HG02763 (cell line): ENCODE measurements at regions not wholly inside any gene's neighbourhood (a gene's known extent, or its start where the extent isn't known, plus 50 kb on each side); places are given as distances from the start of the nearest gene placed in this dataset.
"Not testable (repeated sequence)": the region's sequence is repeated elsewhere in the genome, so short reads cannot be mapped to it uniquely, and the experiment has no call there.

Experiments
- ATAC-seq: cut with Tn5 transposase; IDR thresholded peaks from one replicate; pipeline ENCODE4 v1.9.1; 2021; ENCODE audit warnings: mild to moderate bottlenecking, moderate library complexity; ENCODE audit not compliant: unreplicated experiment

DNA sequence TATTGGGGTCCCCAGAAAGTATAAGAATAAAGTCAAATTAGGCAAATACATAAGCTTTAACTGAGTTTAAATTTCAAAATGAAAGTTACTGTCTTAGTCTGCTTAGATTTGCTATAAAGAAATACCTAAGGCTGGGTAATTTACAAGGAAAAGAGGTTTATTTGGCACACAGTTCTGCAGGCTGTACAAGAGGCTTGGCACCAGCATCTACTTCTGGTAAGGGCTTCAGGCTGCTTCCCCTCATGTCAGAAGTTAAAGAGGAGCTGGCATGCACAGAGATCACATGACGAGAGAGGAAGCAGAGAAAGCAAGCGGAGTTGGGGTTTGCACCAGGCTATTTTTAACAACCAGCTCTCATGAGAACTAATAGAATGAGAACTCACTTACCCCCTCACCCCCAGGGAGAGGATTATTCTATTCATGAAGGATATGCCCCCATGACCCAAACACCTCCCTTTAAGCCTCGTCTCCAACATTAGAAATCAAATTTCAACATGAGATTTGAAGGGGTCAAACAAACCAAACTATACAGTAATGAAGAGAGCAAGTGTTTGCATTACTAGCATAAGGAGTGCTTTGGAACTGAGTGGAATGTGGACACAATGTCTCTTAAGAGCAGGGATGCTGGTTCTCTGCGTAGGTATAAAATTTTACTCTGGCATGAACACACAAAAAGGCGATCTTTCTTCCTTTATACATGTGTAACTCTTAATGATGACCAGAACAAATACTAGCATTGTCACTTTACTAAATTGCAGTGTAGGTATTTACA lies 292.8 kb upstream of the PMFBP1 start:
- no peak for ATAC-seq

DNA sequence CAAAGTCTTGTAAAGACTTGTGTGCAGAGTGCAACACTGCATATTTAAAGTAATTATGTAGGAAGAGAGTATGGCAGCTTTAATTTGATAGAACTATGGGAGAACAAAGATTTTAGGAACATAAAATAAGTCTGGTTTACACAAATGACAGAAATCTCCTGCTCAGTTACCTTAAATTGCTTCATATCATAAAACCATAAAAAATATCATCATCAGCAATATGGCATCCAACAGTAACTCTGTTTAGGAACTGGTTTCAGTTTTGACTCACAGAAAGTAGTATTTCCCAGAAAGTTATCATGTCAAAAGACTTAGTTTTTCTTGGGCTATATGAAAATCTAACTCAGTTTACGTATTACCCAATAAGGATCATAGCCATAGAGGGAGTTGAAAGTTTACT lies 292.1 kb upstream of the PMFBP1 start:
- ATAC-seq: no peak

DNA sequence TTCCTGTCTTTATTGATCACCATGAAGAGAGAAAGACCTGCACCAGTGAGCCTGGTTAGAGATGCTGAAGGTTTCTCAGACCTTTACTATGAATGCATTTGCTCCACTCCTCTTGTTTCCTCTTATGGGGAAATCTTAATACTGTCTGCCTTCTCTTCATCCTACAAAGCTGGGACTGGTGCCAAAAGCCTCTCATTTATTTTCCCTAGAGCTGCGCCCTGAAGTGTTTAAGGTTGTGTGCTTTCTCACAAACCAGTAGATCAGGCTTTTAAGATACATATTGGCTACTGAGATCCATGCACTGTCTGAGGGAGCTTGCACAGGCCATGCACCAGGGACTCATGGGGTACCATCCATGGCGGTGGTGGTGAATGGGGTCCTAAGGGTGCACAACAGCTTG lies 286.1 kb upstream of the PMFBP1 start:
- no peak for ATAC-seq

DNA sequence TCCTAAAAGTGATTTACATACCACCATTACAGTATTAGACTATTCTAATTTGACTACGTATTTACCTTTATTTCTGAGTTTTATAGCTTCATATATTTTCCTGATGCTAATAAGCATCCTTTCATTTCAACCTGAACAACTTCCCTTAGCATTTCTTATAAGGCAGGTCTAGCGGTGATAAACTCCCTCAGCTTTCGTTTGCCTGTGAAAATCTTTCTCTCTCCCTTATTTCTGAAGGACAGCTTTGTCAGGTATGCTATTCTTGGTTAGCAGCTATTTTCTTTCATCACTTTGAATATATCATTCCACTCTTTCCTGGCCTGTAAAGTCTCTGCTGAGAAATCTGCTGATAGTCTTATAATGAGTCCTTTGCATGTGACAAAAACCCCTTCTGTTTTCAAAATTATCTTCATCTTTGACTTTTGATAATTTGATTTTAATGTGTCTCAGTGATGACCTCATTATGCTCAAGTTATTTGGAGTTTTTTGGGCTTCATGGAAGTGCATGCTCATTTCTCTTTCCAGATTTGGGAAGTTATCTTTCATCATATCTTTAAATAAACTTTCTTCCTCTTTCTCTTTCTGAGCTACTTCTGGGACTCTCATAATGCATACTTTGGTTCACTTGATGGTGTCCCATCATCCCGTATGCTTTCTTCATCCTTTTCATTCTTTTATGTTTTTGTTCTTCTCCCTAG lies 285.4 kb upstream of the PMFBP1 start:
- ATAC-seq: no peak

DNA sequence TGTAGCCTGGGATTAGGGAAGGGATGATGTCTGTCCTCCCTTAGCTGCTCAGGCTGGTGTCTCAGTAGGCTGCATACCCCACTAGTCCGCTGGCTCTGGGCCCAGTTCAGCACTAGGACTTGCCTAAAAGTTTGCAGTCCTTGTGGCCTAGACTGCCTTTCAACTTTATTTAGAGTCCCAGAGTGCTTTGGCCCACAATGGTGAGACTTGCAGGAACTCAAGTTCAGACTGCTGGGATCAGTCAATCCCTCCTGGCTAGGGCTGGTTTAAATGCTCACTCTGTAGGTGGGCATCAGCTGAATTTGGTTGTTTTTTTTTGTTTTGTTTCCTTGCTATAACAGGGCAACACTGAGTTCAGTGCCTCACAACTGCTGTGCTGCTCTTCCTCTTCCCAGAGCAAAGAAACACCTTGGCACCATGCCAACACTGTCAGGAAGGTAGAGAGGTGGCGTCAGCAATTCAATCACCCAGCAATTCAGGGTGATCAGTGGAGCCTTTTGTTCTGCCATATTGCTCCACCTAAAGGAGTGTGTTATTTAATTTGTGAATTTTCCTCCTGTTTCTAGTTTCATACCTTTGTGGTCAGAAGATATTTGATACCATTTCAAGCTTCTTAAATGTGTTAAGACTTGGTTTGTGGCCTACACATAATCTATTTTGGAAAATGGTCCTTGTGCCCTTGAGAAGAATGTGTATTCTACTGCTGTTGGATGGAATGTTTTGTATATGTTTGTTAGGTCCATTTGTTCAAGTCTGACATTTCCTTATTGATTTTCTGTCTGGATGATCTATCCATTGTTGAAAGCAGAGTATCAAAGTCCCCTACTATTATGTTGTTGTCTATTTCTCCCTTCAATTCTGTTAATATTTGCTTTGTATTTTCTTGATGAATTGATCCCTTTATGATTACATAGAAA lies 284.0 kb upstream of the PMFBP1 start:
- ATAC-seq: no peak

DNA sequence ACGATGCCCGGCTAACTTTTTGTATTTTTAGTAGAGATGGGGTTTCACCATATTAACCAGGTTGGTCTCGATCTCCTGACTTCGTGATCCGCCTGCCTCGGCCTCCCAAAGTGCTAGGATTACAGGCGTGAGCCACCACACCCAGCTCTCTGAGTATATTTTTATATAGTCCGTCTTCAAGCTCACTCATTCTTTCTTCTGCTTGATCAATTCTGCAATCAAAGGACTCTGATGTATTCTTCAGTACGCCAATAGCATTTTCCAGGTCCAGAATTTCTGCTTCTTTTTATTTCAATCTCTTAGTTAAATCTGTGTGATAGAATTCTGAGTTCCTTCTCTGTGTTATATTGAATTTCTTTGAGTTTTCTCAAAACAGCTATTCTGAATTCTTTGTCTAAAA lies 281.9 kb upstream of the PMFBP1 start:
- not testable (repeated sequence) for ATAC-seq

DNA sequence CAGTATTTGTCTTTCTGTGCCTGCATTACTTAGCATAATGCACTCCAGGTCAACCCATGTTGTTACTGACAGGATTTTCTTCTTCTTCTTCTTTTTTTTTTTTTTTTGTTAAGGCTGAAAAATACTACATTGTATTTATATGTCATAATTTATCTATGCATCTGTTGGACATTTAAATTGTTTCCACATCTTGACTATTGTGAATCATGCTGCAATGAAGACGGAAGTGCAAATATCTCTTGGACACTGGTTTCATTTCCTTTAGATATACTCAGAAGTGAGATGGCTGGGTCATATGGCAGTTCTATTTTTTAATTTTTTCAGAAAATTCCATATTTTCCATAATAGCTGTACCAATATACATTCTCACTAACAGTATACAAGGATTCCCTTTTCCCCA lies 272.7 kb upstream of the PMFBP1 start:
- ATAC-seq: no peak

DNA sequence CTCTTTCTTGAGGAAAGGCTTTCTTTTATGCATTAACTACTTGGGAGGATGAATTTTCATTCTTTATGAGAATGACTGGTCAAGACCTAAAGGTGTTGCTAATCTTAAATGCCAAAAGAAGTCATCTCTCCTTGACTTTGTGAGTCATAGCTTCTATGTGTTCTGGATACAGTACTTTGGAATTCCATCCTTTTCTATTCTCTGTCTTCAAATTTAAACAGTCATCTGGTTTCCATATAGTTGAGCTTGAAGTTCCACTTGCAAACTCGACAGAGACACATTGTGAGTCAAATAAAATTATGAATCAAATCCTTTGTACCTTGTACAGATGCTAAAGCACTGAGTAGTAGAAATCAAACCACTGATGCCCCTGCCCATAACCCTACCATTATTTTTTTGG lies 271.9 kb upstream of the PMFBP1 start:
- no peak for ATAC-seq

DNA sequence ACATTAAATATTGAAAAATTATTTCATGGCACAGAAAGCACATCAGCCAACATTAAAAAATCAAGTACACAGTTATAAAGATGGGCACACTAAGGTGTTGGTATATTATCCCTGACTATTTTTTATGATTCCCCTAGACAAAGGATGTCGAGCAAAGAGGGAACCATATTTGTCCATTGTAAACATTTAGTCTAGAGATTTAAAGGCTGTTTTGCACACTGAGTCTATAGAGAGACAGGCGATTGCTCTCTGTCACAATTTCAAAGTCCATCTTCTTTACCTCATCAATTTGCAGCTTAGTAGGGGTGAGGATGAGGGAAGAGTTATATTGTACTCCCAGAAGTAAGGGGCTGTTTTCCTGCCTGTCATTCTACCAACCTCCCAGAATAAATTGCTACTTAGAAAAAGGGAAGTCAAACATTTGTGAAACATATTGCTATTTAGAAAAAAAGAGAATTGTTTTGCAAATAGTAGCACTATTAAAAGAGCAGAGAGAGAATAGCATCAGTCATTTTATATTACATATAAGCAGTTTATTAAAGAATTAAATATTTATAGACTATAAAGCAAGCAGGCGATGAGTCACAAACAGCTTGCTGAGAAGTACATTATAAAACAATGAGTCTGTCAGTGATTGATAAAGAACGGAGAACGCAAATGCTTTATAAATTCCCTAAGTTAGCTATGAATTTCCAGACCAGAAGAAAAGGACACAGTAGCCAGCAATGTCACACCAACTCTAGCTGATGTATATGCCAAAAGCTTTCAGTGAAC lies 270.6 kb upstream of the PMFBP1 start:
- no peak for ATAC-seq

DNA sequence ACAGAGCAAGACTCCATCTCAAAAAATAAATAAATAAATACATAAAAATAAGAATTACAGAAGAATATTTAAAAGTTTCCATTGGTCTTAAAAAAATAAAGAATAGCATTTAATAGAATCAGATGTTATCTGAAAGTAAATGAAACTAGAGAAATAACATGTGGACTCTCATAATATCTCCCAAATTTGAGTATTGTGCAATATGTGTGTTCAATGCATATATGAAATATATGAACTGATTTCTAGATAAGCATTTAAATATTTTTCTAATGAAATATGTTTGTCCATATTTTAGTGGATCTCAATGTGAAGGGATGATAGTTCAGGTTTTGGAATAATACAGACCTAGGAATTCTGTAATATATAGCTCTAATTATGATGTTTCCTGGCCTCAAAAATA lies 265.9 kb upstream of the PMFBP1 start:
- ATAC-seq: no peak

DNA sequence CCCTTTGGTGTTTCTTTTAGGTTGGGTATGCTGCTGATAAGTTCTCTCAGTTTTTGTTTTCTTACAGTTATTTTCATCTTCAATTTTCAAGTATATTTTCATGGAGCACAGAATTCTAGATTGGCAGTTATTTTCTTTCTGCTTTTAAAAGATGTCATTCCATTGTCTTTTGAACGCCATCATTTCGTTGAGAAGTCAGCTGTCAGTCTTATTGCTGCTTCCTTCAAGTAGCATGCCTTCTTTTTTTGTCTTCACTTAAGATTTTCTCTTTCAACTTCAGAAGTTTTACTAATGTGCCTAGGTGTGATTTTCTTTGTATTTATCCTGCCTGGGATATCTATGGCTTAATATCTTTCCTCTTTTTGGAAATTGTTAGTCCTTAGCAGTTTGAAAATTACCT lies 262.2 kb upstream of the PMFBP1 start:
- no peak for ATAC-seq

DNA sequence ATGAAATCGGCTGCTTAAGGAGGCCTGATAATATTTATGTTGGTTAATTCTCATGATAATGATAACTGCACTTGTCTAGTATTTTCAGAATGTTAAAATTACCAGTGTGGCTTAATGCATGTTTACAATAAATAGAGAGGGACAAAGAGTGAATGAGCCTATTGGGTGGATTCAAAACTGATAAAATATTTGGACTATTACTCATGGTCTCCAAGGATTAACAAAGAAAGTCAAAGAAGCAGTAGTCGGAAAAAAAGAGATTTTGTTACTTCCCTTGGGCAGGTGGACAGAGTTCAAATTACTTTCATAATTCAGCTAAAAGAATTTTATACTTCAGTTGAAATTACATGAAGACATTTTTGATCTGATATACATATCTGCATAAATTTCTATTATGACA lies 258.2 kb upstream of the PMFBP1 start:
- no peak for ATAC-seq

DNA sequence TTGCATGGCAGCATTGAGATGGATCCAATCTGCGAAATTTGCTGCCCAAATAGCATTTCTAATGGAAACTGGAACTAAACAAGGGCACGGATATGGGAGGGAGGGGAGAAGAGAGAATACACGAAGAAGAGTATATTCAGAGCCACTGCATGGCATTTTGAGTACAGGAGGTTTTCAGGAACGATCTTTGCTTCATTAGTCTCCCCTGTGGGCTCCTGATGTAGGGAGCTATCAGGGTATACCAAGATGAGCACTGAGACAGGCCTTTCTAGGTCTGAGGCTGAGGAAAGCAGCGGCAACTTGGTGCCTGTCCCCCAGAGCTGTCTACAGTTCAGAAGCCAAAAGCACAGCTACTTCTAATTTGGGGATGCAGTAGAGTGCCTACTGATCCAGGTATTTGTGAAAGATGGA lies 257.7 kb upstream of the PMFBP1 start:
- no peak for ATAC-seq

DNA sequence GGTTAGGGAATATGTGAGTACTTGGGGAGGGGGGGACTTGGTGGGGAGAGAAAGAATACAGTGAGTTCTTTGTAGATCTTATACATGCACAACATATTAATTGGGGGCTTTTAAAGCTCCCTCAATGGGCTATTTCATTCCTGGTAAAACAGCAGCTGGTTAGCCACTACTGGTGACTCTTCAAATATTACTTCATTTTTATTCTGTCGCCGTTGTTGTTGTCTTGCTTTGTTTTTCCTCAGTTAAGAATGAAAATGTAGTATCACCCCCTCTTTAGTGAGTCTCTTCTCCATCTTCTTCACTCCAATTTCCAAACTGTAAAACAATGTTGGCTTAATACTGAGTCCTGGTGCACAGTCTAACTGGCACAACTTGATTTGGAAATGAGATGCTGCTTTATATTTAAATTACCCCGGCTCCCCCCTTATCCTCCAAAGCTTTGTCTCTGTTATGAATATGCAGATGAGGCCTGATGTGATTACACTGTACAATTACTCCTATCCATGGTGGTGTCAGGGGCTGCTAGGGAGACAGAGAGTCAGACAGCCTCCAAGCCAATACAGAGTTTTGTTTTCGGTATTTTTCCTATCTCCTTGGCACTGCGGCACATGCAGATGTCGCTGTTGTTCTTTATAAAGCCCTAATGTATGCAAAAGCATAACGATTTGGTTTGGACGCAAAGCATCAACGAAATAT lies 256.9 kb upstream of the PMFBP1 start:
- no peak for ATAC-seq

DNA sequence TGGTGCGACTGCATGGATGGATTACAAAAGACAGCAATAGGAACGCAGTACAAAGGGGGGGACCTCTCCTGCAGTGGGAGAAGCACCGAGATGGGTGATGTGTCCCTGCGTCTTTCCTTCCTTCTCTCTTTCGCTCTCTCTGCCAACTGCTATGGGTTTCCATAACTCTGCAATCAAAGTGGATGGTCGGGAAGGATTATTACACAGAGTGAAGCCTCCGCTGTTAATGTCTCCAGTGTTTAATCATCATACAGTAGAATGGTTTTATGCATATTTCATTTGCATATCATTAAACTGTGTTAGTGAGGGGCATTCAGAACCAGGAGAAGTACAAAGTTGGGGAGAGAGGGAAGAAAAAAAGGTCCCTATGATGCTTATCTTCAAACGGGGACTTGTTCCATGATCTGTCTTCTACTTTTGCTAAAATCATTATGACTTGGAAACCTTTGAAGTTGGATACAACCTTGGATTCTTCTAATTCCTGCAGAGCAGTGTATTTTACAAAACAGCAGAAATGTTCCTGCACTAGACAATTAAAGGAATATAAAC lies 255.9 kb upstream of the PMFBP1 start:
- ATAC-seq: no peak

DNA sequence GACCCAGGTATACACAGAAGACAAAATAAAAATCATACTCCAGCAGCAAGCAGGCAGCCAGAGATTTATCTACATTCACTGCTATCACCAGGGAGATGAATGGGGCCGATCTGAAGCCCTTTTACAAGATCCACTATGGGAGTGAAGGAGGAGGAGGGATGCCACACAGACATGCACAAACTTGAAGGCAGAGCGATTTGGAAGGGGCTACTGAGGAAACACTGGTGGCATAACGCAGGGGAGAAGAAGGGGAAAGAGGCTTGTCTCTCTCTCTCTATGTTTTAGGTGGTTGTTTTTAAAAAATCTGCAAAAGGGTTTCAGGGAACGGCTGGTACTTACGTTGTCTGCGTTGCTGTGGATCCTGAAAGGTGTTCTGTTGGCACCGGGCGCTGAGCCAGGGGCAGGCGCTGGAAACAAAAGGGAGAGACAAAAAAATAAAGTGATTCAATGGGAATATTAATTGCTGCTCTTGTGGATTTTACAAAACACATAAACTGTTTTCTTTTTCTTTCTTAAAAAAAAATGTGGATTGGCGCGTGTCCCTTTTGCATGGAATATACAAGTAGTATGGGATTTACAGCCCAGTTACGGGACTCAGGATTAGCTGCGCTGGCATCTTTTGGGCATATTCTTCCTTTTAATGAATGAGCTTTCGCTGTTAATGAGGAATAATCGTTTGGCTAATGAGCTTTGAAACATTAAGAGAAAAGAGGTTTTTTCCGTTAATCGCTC lies 255.3 kb upstream of the PMFBP1 start:
- no peak for ATAC-seq

DNA sequence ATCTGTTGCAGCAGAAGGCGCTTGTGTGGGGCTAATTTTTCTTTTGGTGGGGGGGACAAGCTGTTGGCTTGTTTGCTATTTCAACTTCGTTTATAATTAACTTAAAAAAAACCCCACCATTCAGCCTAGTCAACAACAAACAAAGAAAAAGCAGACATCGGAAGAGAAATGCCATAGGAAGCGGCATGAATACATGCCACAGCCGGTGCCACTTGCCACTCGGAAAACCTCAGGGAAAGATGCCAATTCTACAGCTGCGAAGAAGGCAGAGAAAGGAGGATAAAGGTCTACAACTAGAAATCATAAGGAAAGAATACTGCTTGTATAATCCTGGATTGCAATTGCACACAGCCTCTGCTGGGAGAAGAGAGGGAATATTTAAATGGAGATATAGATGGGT lies 254.4 kb upstream of the PMFBP1 start:
- no peak for ATAC-seq

DNA sequence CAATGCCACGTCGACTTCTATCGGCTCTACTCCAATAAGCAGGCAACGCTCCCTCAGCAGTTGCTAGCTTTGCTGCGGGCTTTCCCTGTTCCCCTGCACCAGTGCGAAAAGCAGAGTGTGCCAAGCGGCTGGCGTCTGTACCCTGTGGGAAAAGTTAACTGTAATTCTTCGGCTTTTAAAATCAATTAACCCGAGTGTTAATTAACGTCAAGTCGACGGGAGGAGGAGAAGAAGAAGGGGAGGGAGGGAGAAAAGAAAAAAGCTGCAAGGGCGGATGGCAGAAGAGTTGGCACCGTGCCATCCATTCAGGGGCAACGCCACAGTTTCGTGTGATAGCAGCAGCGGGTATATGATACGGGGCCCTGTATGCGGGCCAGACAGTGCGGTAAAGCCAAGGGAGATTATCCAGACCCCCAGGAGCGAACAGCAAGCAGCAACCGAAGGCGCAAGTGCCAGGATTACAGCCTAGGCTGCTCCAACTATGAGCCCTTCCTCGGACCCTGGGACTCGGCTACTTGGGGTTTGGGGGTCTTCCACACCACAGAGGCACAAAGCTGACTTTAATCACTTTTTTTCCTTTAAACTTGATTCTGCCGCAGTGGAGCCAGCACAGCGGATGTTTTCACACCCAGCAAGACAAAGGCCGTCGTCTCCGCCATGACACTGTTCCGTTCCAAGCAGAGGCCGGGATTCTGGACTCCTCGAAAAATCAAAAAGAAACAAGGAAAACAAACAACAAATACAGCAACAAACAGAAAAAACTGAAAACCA lies 253.8 kb upstream of the PMFBP1 start:
- no peak for ATAC-seq

DNA sequence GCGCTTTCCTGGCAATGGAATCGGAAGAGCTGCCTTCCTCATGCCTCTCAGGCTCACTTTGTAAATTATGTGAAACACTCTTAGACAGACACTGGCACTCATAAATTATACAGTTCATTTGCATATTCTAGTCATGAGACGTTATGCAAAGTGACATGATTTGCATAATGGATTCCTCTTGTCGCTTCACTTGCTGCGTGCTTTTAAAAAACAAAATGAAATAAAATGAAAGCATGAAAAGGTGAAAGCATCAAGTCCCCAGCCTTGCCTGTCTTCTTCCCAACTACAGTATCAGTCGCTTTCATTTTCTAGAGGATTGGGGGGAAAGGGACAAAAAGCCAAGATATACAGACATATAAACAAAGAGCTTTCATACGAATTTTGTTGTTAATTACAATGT lies 252.8 kb upstream of the PMFBP1 start:
- ATAC-seq: no peak
